WERI-Rb-1 (cell line): ENCODE measurements at regions not wholly inside any gene's neighbourhood (a gene's known extent, or its start where the extent isn't known, plus 50 kb on each side); places are given as distances from the start of the nearest gene placed in this dataset.

Experiments
- DNase-seq: peaks from one replicate; pipeline ENCODE4 v3.0.0-alpha.2; 2020
- H3K27ac ChIP-seq: fragments of 250-450 bp; sonication (Bioruptor Pico); 2 replicates; pipeline ENCODE4 v1.5.1; 2020; ENCODE audit warnings: mild to moderate bottlenecking, moderate library complexity
- H3K27me3 ChIP-seq: fragments of 250-450 bp; sonication (Bioruptor Pico); 2 replicates; pipeline ENCODE4 v1.5.1; 2021; ENCODE audit warnings: mild to moderate bottlenecking, low read depth, moderate library complexity; ENCODE audit not compliant: insufficient read depth, severe bottlenecking
- H3K36me3 ChIP-seq: fragments of 250-450 bp; sonication (Bioruptor Pico); 2 replicates; pipeline ENCODE4 v1.5.1; 2020; ENCODE audit warnings: mild to moderate bottlenecking, moderate library complexity
- H3K4me3 ChIP-seq: 2 replicates; pipeline ENCODE4 v1.5.1; 2011; ENCODE audit warnings: low read depth, mild to moderate bottlenecking, control low read depth, low read length
- H3K9me3 ChIP-seq: fragments of 250-450 bp; sonication (Bioruptor Pico); 2 replicates; pipeline ENCODE4 v1.5.1; 2021; ENCODE audit warnings: mild to moderate bottlenecking, moderate library complexity; ENCODE audit not compliant: severe bottlenecking
- TF ChIP-seq, protein P1 (sequence below): IDR thresholded peaks from 2 replicates; pipeline ENCODE4 v1.5.1; 2011; ENCODE audit warnings: low read depth, mild to moderate bottlenecking, control low read depth, inconsistent platforms, low read length

DNA sequence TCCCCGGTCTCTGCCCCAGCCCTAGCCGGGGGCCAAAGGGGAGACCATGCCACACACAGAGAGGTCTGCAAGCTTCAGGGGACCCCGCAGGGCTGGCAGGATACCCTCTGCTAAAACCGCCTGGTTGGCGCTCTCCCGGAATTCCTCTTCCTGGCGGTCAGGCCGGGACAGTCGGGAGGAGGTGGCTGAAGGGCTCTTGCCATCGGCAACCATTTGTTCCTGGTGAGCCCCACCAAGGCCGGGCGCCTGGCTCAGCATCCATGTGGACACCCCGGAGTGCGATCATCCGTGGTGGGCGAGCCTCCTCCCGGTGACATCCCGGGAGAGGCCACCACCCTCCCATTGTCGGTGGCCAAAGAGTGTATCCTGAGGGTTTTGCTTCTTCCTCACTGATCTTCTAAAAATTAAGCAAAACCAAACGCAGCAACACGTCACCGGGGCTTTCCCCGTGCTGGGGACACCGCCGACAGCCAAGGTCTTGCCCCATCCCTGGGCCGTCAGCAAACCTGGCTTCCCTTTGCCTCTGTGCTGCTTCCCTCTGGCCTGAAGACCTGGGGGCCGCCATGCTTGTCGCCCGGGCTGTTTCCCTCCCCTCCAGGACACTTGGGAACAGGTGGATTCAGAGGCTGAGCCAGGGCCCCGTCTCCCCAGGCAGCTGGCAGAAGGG lies 59.1 kb upstream of the TTC34 start:
- H3K27ac ChIP-seq = no peak overlapping the region
- TF ChIP-seq, protein P1, sequence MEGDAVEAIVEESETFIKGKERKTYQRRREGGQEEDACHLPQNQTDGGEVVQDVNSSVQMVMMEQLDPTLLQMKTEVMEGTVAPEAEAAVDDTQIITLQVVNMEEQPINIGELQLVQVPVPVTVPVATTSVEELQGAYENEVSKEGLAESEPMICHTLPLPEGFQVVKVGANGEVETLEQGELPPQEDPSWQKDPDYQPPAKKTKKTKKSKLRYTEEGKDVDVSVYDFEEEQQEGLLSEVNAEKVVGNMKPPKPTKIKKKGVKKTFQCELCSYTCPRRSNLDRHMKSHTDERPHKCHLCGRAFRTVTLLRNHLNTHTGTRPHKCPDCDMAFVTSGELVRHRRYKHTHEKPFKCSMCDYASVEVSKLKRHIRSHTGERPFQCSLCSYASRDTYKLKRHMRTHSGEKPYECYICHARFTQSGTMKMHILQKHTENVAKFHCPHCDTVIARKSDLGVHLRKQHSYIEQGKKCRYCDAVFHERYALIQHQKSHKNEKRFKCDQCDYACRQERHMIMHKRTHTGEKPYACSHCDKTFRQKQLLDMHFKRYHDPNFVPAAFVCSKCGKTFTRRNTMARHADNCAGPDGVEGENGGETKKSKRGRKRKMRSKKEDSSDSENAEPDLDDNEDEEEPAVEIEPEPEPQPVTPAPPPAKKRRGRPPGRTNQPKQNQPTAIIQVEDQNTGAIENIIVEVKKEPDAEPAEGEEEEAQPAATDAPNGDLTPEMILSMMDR = no peak
- H3K4me3 ChIP-seq = no peak overlapping the region
- no peaks in the 10 kb centered on the region for H3K9me3 ChIP-seq
- H3K36me3 ChIP-seq = no peaks in the 10 kb centered on the region
- no peaks in the 10 kb centered on the region for H3K27me3 ChIP-seq
- no peak for DNase-seq

DNA sequence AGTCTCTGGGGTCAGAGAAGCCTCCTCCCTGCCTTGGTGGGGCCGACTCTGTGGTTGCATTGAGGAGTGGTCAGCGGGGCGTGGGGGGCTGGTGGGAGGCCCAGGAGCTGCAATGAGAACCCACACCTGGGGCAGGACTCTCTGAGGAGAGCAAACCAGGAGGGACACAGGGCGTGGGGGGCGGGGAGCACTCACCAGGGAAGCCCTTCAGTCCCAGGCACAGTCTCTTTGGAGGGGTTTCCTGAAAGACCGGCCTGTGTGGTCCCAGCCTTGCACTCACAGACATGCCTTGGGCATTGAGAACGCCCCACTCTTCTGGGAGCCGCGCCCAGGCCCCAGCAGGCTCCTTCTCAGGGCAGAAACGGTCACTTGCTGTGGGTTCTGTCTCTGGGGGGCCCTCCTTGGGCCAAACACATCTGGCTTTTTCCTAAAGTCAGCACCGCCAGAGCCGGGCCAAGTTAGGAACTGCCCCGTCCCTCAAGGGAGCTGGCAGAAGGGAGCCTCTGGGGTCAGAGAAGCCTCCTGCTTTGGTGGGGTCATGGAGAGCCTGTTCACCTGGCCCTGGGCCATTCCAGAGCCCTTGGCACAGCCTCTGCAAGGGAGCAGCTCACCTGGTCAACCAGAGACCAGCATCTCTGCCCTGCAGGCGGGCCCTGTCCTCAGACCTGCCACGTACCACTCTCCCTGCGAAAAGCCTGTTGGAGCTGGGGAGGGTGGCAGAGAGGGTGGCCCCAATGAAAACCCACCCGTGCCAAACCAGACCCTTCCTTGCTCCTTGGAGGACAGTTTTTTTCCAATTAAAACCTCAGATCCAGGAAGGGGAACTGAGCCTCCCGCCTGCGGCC lies 59.9 kb upstream of the TTC34 start:
- DNase-seq = no peak
- Histone ChIP-seq H3K27me3 (no peaks in the 10 kb centered on the region), H3K27ac (no peak overlapping the region), H3K9me3 (no peaks in the 10 kb centered on the region), H3K4me3 (no peak overlapping the region), H3K36me3 (no peaks in the 10 kb centered on the region)
- TF ChIP-seq, protein P1 = no peak

DNA sequence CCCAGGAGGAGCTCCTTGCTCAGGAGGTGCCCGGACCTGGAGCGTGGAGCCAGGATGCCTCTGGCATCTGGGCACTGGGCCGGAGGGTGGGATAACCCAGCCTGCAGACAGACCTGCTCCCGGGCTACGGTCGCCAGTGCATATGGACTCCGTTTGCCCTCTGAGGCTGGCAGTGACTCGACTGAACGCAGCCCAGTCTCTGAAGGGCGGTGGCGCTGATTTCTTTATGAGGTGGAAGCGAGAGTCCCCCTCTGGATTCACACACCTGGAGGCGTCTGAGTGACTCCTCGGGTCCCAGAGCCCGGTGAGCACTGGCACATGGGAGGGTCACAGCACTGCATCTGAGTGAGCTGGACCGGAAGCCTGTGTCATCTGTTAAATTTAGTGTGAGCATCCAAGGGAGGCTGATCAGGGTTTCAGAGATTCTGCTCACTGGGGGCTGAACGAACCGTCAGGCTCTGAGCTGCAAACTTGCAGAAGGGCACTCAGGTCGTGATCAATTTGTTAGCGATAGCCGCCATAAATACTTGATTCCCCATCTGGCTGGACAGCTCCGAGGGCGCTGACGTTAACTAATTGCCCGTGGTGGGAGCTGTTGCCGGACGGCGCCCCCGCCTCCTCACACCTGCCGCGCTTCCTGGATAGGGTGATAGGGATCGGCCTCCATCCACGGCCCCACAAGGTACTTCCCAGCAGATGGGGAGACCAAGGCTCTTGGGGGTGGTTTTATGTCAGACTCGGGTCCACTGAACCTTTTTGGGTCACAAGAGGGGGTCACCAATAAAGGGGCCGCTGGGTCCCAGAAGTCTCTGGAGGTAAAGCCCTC lies 60.7 kb upstream of the TTC34 start:
- H3K9me3 ChIP-seq = no peaks in the 10 kb centered on the region
- no peaks in the 10 kb centered on the region for H3K27me3 ChIP-seq
- no peaks in the 10 kb centered on the region for H3K36me3 ChIP-seq
- H3K4me3 ChIP-seq = no peak overlapping the region
- no peak overlapping the region for H3K27ac ChIP-seq
- TF ChIP-seq, protein P1 = no peak
- peak; percentile 42 for DNase-seq

DNA sequence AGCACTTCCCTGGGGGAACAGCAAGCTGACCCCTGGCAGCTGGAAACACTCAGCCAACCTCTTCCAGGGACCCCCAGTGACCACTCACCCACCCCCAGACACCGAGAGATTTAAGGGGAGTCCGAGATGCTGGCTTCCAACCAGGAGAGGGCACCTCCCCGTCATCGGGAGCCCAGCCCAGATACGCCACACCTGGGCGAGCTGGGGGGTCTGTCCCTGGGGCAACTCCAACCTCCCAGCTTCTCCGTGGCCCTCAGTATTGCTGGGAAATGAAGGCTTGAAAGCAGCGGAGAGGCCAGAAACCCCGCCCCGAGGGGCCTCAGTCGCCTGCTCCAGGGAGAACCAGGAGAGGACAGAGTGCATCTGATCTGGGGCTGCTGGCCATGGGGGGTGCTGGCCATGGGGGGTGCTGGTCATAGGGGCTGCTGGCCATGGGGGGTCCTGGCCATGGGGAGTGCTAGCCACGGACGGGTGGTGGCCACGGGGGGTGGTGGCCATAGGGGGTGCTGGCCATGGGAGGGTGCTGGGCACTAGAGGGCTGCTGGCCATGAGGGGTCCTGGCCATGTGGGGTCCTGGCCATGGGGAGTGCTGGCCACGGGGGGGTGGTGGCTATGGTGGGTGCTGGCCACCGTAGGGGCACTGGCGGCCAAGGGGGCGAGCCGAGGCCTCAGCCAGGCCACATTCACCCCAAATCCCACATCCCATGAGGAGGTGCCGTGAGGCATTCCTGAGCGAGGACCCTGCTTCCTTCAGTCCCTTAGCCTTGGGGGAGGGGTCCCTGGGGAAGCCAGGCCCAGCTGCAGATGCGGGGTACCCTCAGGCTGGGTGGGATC lies 61.5 kb upstream of the TTC34 start:
- Histone ChIP-seq H3K27ac (no peak overlapping the region), H3K36me3 (no peaks in the 10 kb centered on the region), H3K9me3 (no peaks in the 10 kb centered on the region), H3K4me3 (no peak overlapping the region), H3K27me3 (no peaks in the 10 kb centered on the region)
- no peak for DNase-seq
- TF ChIP-seq, protein P1 = no peak

DNA sequence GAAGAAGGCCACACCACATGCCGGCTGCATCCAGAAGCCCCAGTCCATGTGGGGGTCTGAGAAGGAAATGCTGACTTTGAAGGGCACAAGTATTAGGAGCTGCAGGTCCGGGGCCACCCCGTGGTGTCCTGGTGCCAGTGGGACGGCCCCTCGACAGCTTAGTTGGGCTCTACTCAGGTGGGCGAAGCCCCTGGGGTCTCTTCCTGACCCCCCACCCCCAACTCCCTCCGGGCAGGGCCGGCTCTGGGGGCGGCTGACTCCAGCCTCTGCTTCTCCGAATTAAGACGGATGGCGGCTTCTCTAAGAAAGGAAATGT lies 62.1 kb upstream of the TTC34 start:
- H3K27me3 ChIP-seq = no peaks in the 10 kb centered on the region

More for the DNA sequence above, 62.1 kb upstream of the TTC34 start:
- no peaks in the 10 kb centered on the region for H3K9me3 ChIP-seq
- no peak for DNase-seq
- no peak overlapping the region for H3K27ac ChIP-seq
- H3K36me3 ChIP-seq = no peaks in the 10 kb centered on the region
- TF ChIP-seq, protein P1 = no peak
- H3K4me3 ChIP-seq = no peak overlapping the region
